ENCODE measurements at regions not wholly inside any gene's neighbourhood (a gene's known extent, or its start where the extent isn't known, plus 50 kb on each side); places are given as distances from the start of the nearest gene placed in this dataset.
A peak's percentile ranks its signal among the peaks of the same experiment; 100 is the strongest.

DNA sequence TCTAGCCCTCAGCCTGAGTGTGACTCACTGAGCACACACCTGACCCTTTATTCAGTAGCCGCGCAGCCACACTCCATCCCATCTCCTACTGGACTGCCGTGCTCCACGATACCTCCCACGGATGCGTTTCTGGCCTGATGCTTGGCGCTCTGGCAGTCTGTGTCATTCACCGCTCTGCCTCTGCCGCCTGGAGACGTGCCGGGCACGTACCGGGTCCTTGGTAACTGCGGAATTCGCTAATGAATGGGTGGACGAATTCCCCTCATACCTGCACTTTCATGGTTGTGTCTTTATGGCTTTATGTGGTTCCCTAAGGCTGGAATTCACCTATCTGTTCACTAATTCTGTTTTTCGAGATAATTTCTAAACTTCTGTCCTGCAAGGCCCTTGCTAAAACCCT is 405.7 kb downstream of the QKI start:
- no peak for DNase-seq (ENCODE audit: extremely low read depth in 1 of 4, low spot score in 3 of 4)
- in situ Hi-C loops (cut with MboI), result no loop called here
- no peaks in the 10 kb centered on the region for H3K9me3 ChIP-seq (replicated peaks; ENCODE audit: control insufficient read depth, insufficient read depth, low read depth, low read length)
- no peak overlapping the region for H3K9ac ChIP-seq (ENCODE audit: insufficient read depth in 1 of 2, low read depth in 2 of 2, low read length in 2 of 2)
- H2AFZ ChIP-seq (ENCODE audit: low read depth, low read length), result no peak overlapping the region
- POLR2A ChIA-PET, result no interaction called here
- CTCF ChIA-PET (ENCODE audit: low intra/inter-chr PET ratio), result no interaction called here
- H3K27me3 ChIP-seq (ENCODE audit: control insufficient read depth in 2 of 2, insufficient read depth in 2 of 2, low read length in 2 of 2), result peaks cover 31 to 50% of the 10 kb centered on the region in 2 experiments
- no peak for ATAC-seq
- H3K4me2 ChIP-seq (ENCODE audit: insufficient read depth, low read length), result peak overlapping the region; percentile 9; the same call in 1 of the 2 replicates
- no peak overlapping the region for H3K4me3 ChIP-seq
- TF ChIP-seq, protein P1, sequence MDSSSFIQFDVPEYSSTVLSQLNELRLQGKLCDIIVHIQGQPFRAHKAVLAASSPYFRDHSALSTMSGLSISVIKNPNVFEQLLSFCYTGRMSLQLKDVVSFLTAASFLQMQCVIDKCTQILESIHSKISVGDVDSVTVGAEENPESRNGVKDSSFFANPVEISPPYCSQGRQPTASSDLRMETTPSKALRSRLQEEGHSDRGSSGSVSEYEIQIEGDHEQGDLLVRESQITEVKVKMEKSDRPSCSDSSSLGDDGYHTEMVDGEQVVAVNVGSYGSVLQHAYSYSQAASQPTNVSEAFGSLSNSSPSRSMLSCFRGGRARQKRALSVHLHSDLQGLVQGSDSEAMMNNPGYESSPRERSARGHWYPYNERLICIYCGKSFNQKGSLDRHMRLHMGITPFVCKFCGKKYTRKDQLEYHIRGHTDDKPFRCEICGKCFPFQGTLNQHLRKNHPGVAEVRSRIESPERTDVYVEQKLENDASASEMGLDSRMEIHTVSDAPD (CRISPR knock-in tag; IDR thresholded peaks at IDR 0.05), result no peak
- TF ChIP-seq SRSF3 (IDR thresholded peaks at IDR 0.05; ENCODE audit: insufficient read depth, low read length) (no peak), ARID1B (IDR thresholded peaks at IDR 0.05) (no peak), HCFC1 (IDR thresholded peaks at IDR 0.05; ENCODE audit: low read depth, low read length) (no peak), ZNF24 (IDR thresholded peaks at IDR 0.05) (no peak), GABPA (tag; conservative IDR thresholded peaks at IDR 0.05; ENCODE audit: low read depth) (no peak), MCM5 (IDR thresholded peaks at IDR 0.05; ENCODE audit: low read depth) (no peak), SRF (CRISPR knock-in tag; IDR thresholded peaks at IDR 0.05) (no peak), ELF2 (CRISPR knock-in tag; IDR thresholded peaks at IDR 0.05) (no peak), ZNF316 (IDR thresholded peaks at IDR 0.05) (no peak), KAT7 (CRISPR knock-in tag; IDR thresholded peaks at IDR 0.05; ENCODE audit: borderline replicate concordance) (no peak), RFX5 (IDR thresholded peaks at IDR 0.05; ENCODE audit: low read depth, low read length) (no peak), SIN3A (IDR thresholded peaks at IDR 0.05; ENCODE audit: borderline replicate concordance in 2 of 2, control insufficient read depth in 1 of 2, low read depth in 2 of 2, low read length in 2 of 2) (no peak)
- TF ChIP-seq, protein P2, sequence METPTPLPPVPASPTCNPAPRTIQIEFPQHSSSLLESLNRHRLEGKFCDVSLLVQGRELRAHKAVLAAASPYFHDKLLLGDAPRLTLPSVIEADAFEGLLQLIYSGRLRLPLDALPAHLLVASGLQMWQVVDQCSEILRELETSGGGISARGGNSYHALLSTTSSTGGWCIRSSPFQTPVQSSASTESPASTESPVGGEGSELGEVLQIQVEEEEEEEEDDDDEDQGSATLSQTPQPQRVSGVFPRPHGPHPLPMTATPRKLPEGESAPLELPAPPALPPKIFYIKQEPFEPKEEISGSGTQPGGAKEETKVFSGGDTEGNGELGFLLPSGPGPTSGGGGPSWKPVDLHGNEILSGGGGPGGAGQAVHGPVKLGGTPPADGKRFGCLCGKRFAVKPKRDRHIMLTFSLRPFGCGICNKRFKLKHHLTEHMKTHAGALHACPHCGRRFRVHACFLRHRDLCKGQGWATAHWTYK (CRISPR knock-in tag; IDR thresholded peaks at IDR 0.05), result no peak
- TF ChIP-seq, protein P3, sequence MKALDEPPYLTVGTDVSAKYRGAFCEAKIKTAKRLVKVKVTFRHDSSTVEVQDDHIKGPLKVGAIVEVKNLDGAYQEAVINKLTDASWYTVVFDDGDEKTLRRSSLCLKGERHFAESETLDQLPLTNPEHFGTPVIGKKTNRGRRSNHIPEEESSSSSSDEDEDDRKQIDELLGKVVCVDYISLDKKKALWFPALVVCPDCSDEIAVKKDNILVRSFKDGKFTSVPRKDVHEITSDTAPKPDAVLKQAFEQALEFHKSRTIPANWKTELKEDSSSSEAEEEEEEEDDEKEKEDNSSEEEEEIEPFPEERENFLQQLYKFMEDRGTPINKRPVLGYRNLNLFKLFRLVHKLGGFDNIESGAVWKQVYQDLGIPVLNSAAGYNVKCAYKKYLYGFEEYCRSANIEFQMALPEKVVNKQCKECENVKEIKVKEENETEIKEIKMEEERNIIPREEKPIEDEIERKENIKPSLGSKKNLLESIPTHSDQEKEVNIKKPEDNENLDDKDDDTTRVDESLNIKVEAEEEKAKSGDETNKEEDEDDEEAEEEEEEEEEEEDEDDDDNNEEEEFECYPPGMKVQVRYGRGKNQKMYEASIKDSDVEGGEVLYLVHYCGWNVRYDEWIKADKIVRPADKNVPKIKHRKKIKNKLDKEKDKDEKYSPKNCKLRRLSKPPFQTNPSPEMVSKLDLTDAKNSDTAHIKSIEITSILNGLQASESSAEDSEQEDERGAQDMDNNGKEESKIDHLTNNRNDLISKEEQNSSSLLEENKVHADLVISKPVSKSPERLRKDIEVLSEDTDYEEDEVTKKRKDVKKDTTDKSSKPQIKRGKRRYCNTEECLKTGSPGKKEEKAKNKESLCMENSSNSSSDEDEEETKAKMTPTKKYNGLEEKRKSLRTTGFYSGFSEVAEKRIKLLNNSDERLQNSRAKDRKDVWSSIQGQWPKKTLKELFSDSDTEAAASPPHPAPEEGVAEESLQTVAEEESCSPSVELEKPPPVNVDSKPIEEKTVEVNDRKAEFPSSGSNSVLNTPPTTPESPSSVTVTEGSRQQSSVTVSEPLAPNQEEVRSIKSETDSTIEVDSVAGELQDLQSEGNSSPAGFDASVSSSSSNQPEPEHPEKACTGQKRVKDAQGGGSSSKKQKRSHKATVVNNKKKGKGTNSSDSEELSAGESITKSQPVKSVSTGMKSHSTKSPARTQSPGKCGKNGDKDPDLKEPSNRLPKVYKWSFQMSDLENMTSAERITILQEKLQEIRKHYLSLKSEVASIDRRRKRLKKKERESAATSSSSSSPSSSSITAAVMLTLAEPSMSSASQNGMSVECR (CRISPR knock-in tag; IDR thresholded peaks at IDR 0.05), result no peak
- TF ChIP-seq, protein P4, sequence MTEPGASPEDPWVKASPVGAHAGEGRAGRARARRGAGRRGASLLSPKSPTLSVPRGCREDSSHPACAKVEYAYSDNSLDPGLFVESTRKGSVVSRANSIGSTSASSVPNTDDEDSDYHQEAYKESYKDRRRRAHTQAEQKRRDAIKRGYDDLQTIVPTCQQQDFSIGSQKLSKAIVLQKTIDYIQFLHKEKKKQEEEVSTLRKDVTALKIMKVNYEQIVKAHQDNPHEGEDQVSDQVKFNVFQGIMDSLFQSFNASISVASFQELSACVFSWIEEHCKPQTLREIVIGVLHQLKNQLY (CRISPR knock-in tag; conservative IDR thresholded peaks at IDR 0.05), result no peak
- BruUV-seq (replicated peaks), result no TSS peak
- no peak overlapping the region for H3K27ac ChIP-seq (ENCODE audit: extremely low read depth, low read depth, low read length)
- H3K79me2 ChIP-seq (ENCODE audit: control insufficient read depth, insufficient read depth, low read length), result no peaks in the 10 kb centered on the region
- H4K20me1 ChIP-seq (replicated peaks; ENCODE audit: control insufficient read depth, insufficient read depth, low read length), result no peaks in the 10 kb centered on the region
- no peaks in the 10 kb centered on the region for H3K9me1 ChIP-seq (ENCODE audit: control insufficient read depth, insufficient read depth, low read length)
- intact Hi-C loops (cut with micrococcal nuclease), result no loop called here
- FAIRE-seq, result no peak
- 16% methylated on average over 17 of the region's 17 CpGs for WGBS (ENCODE audit: insufficient coverage, low coverage, missing lambda C conversion rate)
- H3K36me3 ChIP-seq (ENCODE audit: control insufficient read depth, insufficient read depth, low read length), result no peaks in the 10 kb centered on the region
- H3K4me1 ChIP-seq (replicated peaks in 1 of 2; ENCODE audit: control insufficient read depth in 2 of 2, insufficient read depth in 2 of 2, low read length in 2 of 2), result peaks cover 0 to 3% of the 10 kb centered on the region in 2 experiments; a peak in 2 of 5 replicates

All from K562 (cell line).